GM13976 (cell line): ENCODE measurements at regions not wholly inside any gene's neighbourhood (a gene's known extent, or its start where the extent isn't known, plus 50 kb on each side); places are given as distances from the start of the nearest gene placed in this dataset.

Experiments
- DNase-seq: peaks from one replicate; pipeline ENCODE4 v3.0.0; 2012; ENCODE audit warnings: low spot score
- CTCF ChIP-seq: IDR thresholded peaks from 2 replicates; pipeline ENCODE4 v1.5.1; 2012; ENCODE audit warnings: borderline replicate concordance, mild to moderate bottlenecking; ENCODE audit not compliant: insufficient read depth; ENCODE audit errors: extremely low read depth, missing control alignments, control extremely low read depth
- in situ Hi-C: fragments of 300-500 bp; cut with MboI; formaldehyde crosslinking; loops from one replicate; pipeline ENCODE4 v1.12.0; 2022; ENCODE audit warnings: low sequenced_read_pairs, mixed read lengths, inconsistent platforms; ENCODE audit not compliant: unreplicated experiment

- in situ Hi-C loops: no loop called here
- no peak for TF ChIP-seq CTCF
- no peak for DNase-seq
Observed at GRCh38 chr4:123807866-123808265, 411.3 kb downstream of the SPRY1 start.

- DNase-seq: no peak
- TF ChIP-seq CTCF: no peak
- in situ Hi-C loops: no loop called here
Observed at GRCh38 chr4:123809864-123810263, 413.3 kb downstream of the SPRY1 start.

- TF ChIP-seq CTCF: no peak
- DNase-seq: no peak
- in situ Hi-C loops: no loop called here
Observed at GRCh38 chr4:123812066-123812390, 415.4 kb downstream of the SPRY1 start.

GRCh38 chr4:123813901-123814300, 417.3 kb downstream of the SPRY1 start:
- no peak for DNase-seq
- in situ Hi-C loops: no loop called here
- TF ChIP-seq CTCF: no peak

- in situ Hi-C loops: no loop called here
- DNase-seq: no peak
- no peak for TF ChIP-seq CTCF
Observed at GRCh38 chr4:123816462-123816861, 419.9 kb downstream of the SPRY1 start.

GRCh38 chr4:123817025-123817688, 420.6 kb downstream of the SPRY1 start:
- in situ Hi-C loops: no loop called here
- DNase-seq: no peak
- no peak for TF ChIP-seq CTCF

- in situ Hi-C loops: no loop called here
- no peak for TF ChIP-seq CTCF
- no peak for DNase-seq
Observed at GRCh38 chr4:123819362-123820035, 422.9 kb downstream of the SPRY1 start.
